ENCODE measurements at regions not wholly inside any gene's neighbourhood (a gene's known extent, or its start where the extent isn't known, plus 50 kb on each side); places are given as distances from the start of the nearest gene placed in this dataset.

- no peak for DNase-seq
Measured at GRCh38 chr5:167881041-167881440, 410.4 kb upstream of the WWC1 start.

GRCh38 chr5:167886196-167886595, 405.2 kb upstream of the WWC1 start:
- no peak for DNase-seq

GRCh38 chr5:167888393-167888792, 403.1 kb upstream of the WWC1 start:
- DNase-seq = no peak

- no peak for DNase-seq
Measured at GRCh38 chr5:167889276-167889675, 402.2 kb upstream of the WWC1 start.

- DNase-seq = no peak
Measured at GRCh38 chr5:167892352-167893115, 398.9 kb upstream of the WWC1 start.

- no peak for DNase-seq
Measured at GRCh38 chr5:167893271-167893670, 398.2 kb upstream of the WWC1 start.

- DNase-seq = no peak
Measured at GRCh38 chr5:167894631-167895472, 396.6 kb upstream of the WWC1 start.

- DNase-seq = no peak
Measured at GRCh38 chr5:167895899-167896659, 395.4 kb upstream of the WWC1 start.

- DNase-seq = no peak
Measured at GRCh38 chr5:167896814-167897213, 394.6 kb upstream of the WWC1 start.

- no peak for DNase-seq
Measured at GRCh38 chr5:167897371-167897770, 394.1 kb upstream of the WWC1 start.

- DNase-seq = no peak
Measured at GRCh38 chr5:167898361-167899042, 392.9 kb upstream of the WWC1 start.

- DNase-seq = no peak
Measured at GRCh38 chr5:167899490-167900070, 391.9 kb upstream of the WWC1 start.

GRCh38 chr5:167900340-167900935, 391.0 kb upstream of the WWC1 start:
- no peak for DNase-seq

GRCh38 chr5:167902298-167902697, 389.1 kb upstream of the WWC1 start:
- DNase-seq = no peak

GRCh38 chr5:167903243-167903642, 388.2 kb upstream of the WWC1 start:
- DNase-seq = no peak

- no peak for DNase-seq
Measured at GRCh38 chr5:167903659-167904058, 387.8 kb upstream of the WWC1 start.

- no peak for DNase-seq
Measured at GRCh38 chr5:167905919-167906853, 385.3 kb upstream of the WWC1 start.

- peak in 2 of 3 donors; percentile 10 to 20 for DNase-seq
Measured at GRCh38 chr5:167908606-167909005, 382.8 kb upstream of the WWC1 start.

GRCh38 chr5:167912941-167913665, 378.3 kb upstream of the WWC1 start:
- DNase-seq = no peak

Data from muscle of back (tissue), 3 donors.